Endothelial cell of umbilical vein (primary cell): ENCODE measurements at regions not wholly inside any gene's neighbourhood (a gene's known extent, or its start where the extent isn't known, plus 50 kb on each side); places are given as distances from the start of the nearest gene placed in this dataset.

ENCODE experiments used
- BruUV-seq: library from RNA; stranded (reverse); fragments of 400-500 nt; replicated peaks from 2 replicates; lab custom pipeline; 2021; lab: Mats Ljungman, UMichigan
- CTCF ChIA-PET: fragments of 300-600, 350-600 bp; sonication (Branson Sonifier 250); formaldehyde crosslinking; loops from one replicate; lab custom pipeline; 2021; ENCODE audit warnings: antibody characterized with exemption, inconsistent platforms; lab: Charles Lee
- POLR2A ChIA-PET: fragments of 300-600, 350-600 bp; sonication (Branson Sonifier 250); formaldehyde crosslinking; loops from one replicate; lab custom pipeline; 2021; ENCODE audit warnings: antibody characterized with exemption, inconsistent platforms; lab: Charles Lee
- DNase-seq: peaks from one replicate; pipeline ENCODE4 v3.0.0-alpha.2; 2011; ENCODE audit warnings: low read depth, low spot score
- FAIRE-seq: peaks from 2 replicates; lab custom pipeline; 2011; peaks lifted over from hg19 to GRCh38; lab: Jason Lieb, UNC
- H2AFZ ChIP-seq: 2 replicates; pipeline ENCODE4 v1.6.0; 2012; ENCODE audit warnings: low read depth, low read length, control low read depth, inconsistent platforms
- H3K27ac ChIP-seq: 2 replicates; pipeline ENCODE4 v1.5.1; 2011; ENCODE audit warnings: low read depth, mild to moderate bottlenecking, control low read depth, low read length, moderate library complexity; ENCODE audit not compliant: insufficient read depth
- H3K27me3 ChIP-seq, 2 experiments: 2 replicates each; pipeline versions ENCODE4 v1.6.0 to v1.6.1; 2011; ENCODE audit warnings: low read length in 2 of 2, mixed read lengths in 1 of 2; ENCODE audit not compliant: control insufficient read depth in 2 of 2, insufficient read depth in 2 of 2
- H3K36me3 ChIP-seq, 2 experiments: 2 replicates in 1 of 2; 3 replicates in 1 of 2; pipeline ENCODE4 v1.5.1; 2011; ENCODE audit warnings: low read length in 2 of 2, mild to moderate bottlenecking in 1 of 2, moderate library complexity in 1 of 2; ENCODE audit not compliant: control insufficient read depth in 2 of 2, insufficient read depth in 2 of 2; ENCODE audit errors: extremely low read depth in 1 of 2
- H3K4me1 ChIP-seq: 3 replicates; pipeline ENCODE4 v1.5.1; 2011; ENCODE audit warnings: mild to moderate bottlenecking, low read length; ENCODE audit not compliant: control insufficient read depth, insufficient read depth; ENCODE audit errors: extremely low read depth
- H3K4me2 ChIP-seq: 2 replicates; pipeline ENCODE4 v1.6.1; 2011; ENCODE audit warnings: low read length, control low read depth, mixed read lengths; ENCODE audit not compliant: insufficient read depth
- H3K4me3 ChIP-seq, 3 experiments: fragments of 200-600 bp in 1 of 3; sonication (generic), shearing (Covaris generic) in 1 of 3; replicated peaks in 1 of 3; 2 replicates each; pipeline ENCODE4 v1.5.1; 2011 to 2016; ENCODE audit warnings: control low read depth in 3 of 3, low read length in 3 of 3, mild to moderate bottlenecking in 2 of 3, inconsistent platforms in 1 of 3, low read depth in 1 of 3, moderate library complexity in 1 of 3; ENCODE audit not compliant: insufficient read depth in 1 of 3
- H3K79me2 ChIP-seq: 2 replicates; pipeline ENCODE4 v1.6.0; 2012; ENCODE audit warnings: low read length, inconsistent platforms; ENCODE audit not compliant: control insufficient read depth, insufficient read depth
- H3K9ac ChIP-seq: replicated peaks from 2 replicates; pipeline ENCODE3; 2011; ENCODE audit warnings: low read length, control low read depth; ENCODE audit not compliant: insufficient read depth; ENCODE audit errors: extremely low read depth
- H3K9me1 ChIP-seq: replicated peaks from 3 replicates; pipeline ENCODE4 v1.6.0; 2011; ENCODE audit warnings: mild to moderate bottlenecking, low read length; ENCODE audit not compliant: control insufficient read depth, insufficient read depth; ENCODE audit errors: extremely low read depth
- H3K9me3 ChIP-seq: replicated peaks from 2 replicates; pipeline ENCODE4 v1.5.1; 2012; ENCODE audit warnings: low read length, inconsistent platforms; ENCODE audit not compliant: control insufficient read depth, insufficient read depth
- H4K20me1 ChIP-seq: replicated peaks from 2 replicates; pipeline ENCODE3; 2011; ENCODE audit warnings: mild to moderate bottlenecking, low read length; ENCODE audit not compliant: control insufficient read depth, insufficient read depth; ENCODE audit errors: extremely low read depth
- CTCF ChIP-seq, 2 donors: IDR thresholded peaks; 1 replicate in 1 of 2; 2 replicates in 1 of 2; pipeline ENCODE4 v1.5.1; 2011; ENCODE audit warnings: low read length in 2 of 2, mild to moderate bottlenecking in 2 of 2, moderate library complexity in 2 of 2, control low read depth in 1 of 2, inconsistent platforms in 1 of 2, low read depth in 1 of 2; ENCODE audit not compliant: insufficient read depth in 1 of 2; ENCODE audit errors: extremely low read depth in 1 of 2
- EZH2 ChIP-seq: IDR thresholded peaks from 2 replicates; pipeline ENCODE4 v1.6.1; 2012; ENCODE audit warnings: borderline replicate concordance, low read depth, mild to moderate bottlenecking, moderate library complexity, low read length, inconsistent platforms; ENCODE audit not compliant: severe bottlenecking
- FOS ChIP-seq: IDR thresholded peaks from 2 replicates; pipeline ENCODE4 v1.6.1; 2011; ENCODE audit warnings: mild to moderate bottlenecking, low read length, moderate library complexity, borderline replicate concordance; ENCODE audit not compliant: insufficient read depth
- GATA2 ChIP-seq: IDR thresholded peaks from 2 replicates; pipeline ENCODE4 v1.7.0; 2011; ENCODE audit warnings: low read depth, mild to moderate bottlenecking, moderate library complexity, mixed read lengths, low read length; ENCODE audit not compliant: insufficient read length, insufficient read depth
- JUN ChIP-seq: IDR thresholded peaks from 2 replicates; pipeline ENCODE4 v1.6.1; 2011; ENCODE audit warnings: borderline replicate concordance, low read depth; ENCODE audit not compliant: insufficient read length, insufficient read depth
- MAX ChIP-seq: IDR thresholded peaks from 2 replicates; pipeline ENCODE4 v1.6.1; 2011; ENCODE audit not compliant: insufficient read depth, insufficient read length
- MYC ChIP-seq: IDR thresholded peaks from one replicate; pipeline ENCODE4 v1.6.1; 2011; ENCODE audit warnings: mild to moderate bottlenecking, low read depth, low read length
- POLR2A ChIP-seq: IDR thresholded peaks from 2 replicates; pipeline ENCODE4 v1.6.1; 2012; ENCODE audit warnings: low read depth, mild to moderate bottlenecking, control low read depth, low read length
- POLR2AphosphoS5 ChIP-seq: IDR thresholded peaks from 2 replicates; pipeline ENCODE4 v1.6.1; 2012; ENCODE audit warnings: low read depth, mild to moderate bottlenecking, control low read depth, low read length, moderate library complexity; ENCODE audit not compliant: insufficient read depth
- dilution Hi-C: fragments of 300-500 bp; cut with MboI; formaldehyde crosslinking; loops from one replicate; pipeline ENCODE4 v1.15.0; 2019; ENCODE audit warnings: low sequenced_read_pairs; ENCODE audit not compliant: extremely low pct_ligation_motif_present
- intact Hi-C: fragments of 100-400 bp; cut with micrococcal nuclease; formaldehyde crosslinking; loops from one replicate; pipeline ENCODE4 v1.10.0; 2022

DNA sequence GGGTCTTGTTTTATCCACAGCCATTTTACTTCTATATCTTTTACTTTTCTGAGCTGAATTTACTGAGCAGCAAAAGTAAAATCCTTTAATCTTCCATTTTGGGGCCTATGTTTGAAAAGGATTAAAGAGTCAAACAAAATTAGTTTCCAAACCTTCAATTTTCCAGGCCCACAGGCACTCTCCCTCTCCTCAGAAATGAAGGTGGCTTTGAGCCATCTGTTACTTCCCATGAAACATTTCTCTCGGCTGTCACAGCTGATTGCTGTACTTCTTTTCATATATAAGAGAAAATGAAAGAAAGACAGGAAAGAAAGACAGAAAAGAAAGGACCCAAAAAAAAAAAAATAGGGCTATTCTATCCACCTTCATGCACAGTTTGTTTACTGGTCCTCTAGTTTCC, 194.9 kb downstream of the LACC1 start:
- H3K9me1 ChIP-seq: no peaks in the 10 kb centered on the region
- no peak overlapping the region for H3K4me2 ChIP-seq
- no TSS peak for BruUV-seq
- no peaks in the 10 kb centered on the region for H4K20me1 ChIP-seq
- CTCF ChIA-PET: no interaction called here
- H3K27ac ChIP-seq: no peak overlapping the region
- no peaks in the 10 kb centered on the region for H3K9me3 ChIP-seq
- H3K9ac ChIP-seq: no peak overlapping the region
- peaks cover 0 to 1% of the 10 kb centered on the region in 2 experiments for H3K27me3 ChIP-seq
- POLR2A ChIA-PET: no interaction called here
- no peaks in the 10 kb centered on the region for H3K36me3 ChIP-seq
- no peak overlapping the region for H3K4me3 ChIP-seq
- H2AFZ ChIP-seq: no peak overlapping the region
- no peaks in the 10 kb centered on the region for H3K79me2 ChIP-seq
- H3K4me1 ChIP-seq: no peaks in the 10 kb centered on the region
- dilution Hi-C loops: no loop called here
- no peak for TF ChIP-seq MAX
- no peak for TF ChIP-seq JUN
- TF ChIP-seq FOS: no peak
- no peak for TF ChIP-seq POLR2AphosphoS5
- no peak for TF ChIP-seq CTCF (IDR thresholded peaks at IDR 0.05; ENCODE audit: extremely low read depth in 1 of 2, insufficient read depth in 1 of 2, low read depth in 1 of 2, low read length in 2 of 2)
- intact Hi-C loops: no loop called here
- FAIRE-seq: no peak
- DNase-seq: no peak

- no peaks in the 10 kb centered on the region for H3K79me2 ChIP-seq
- dilution Hi-C loops: no loop called here
- POLR2A ChIA-PET: no interaction called here
- intact Hi-C loops: no loop called here
- CTCF ChIA-PET: no interaction called here
- DNase-seq (no peak), FAIRE-seq (no peak)
- no peaks in the 10 kb centered on the region for H4K20me1 ChIP-seq
- H3K27me3 ChIP-seq: peaks cover 0 to 1% of the 10 kb centered on the region in 2 experiments
- no peak overlapping the region for H3K27ac ChIP-seq
- H3K4me2 ChIP-seq: no peak overlapping the region
- no peaks in the 10 kb centered on the region for H3K9me1 ChIP-seq
- TF ChIP-seq MYC (no peak), FOS (no peak), CTCF (IDR thresholded peaks at IDR 0.05; ENCODE audit: extremely low read depth in 1 of 2, insufficient read depth in 1 of 2, low read depth in 1 of 2, low read length in 2 of 2) (no peak), MAX (no peak), POLR2A (no peak), POLR2AphosphoS5 (no peak), EZH2 (no peak), GATA2 (no peak), JUN (no peak)
- no peaks in the 10 kb centered on the region for H3K9me3 ChIP-seq
- BruUV-seq: no TSS peak
- no peak overlapping the region for H3K4me3 ChIP-seq
- no peak overlapping the region for H2AFZ ChIP-seq
- no peak overlapping the region for H3K9ac ChIP-seq
- no peaks in the 10 kb centered on the region for H3K4me1 ChIP-seq
- H3K36me3 ChIP-seq: no peaks in the 10 kb centered on the region
Observed at GRCh38 chr13:44075113-44075512, 195.4 kb downstream of the LACC1 start.
